ENCODE measurements at regions not wholly inside any gene's neighbourhood (a gene's known extent, or its start where the extent isn't known, plus 50 kb on each side); places are given as distances from the start of the nearest gene placed in this dataset.

GRCh38 chr2:12096788-12097449, 350.5 kb downstream of the LPIN1 start:
- intact Hi-C loops (cut with DNase I): no loop called here
- no peak for DNase-seq

GRCh38 chr2:12097859-12098258, 351.4 kb downstream of the LPIN1 start:
- no peak for DNase-seq

GRCh38 chr2:12099374-12099773, 352.9 kb downstream of the LPIN1 start:
- intact Hi-C loops (cut with DNase I): no loop called here
- DNase-seq: no peak

More at GRCh38 chr2:12097859-12098258, 351.4 kb downstream of the LPIN1 start:
- intact Hi-C loops (cut with DNase I): no loop called here

GRCh38 chr2:12102679-12103078, 356.2 kb downstream of the LPIN1 start:
- DNase-seq: no peak
- intact Hi-C loops (cut with DNase I): no loop called here

GRCh38 chr2:12105180-12105579, 358.7 kb downstream of the LPIN1 start:
- intact Hi-C loops (cut with DNase I): no loop called here
- DNase-seq: no peak

- DNase-seq: peak in 2 of 10 donors; percentile 14 to 23
- intact Hi-C loops (cut with DNase I): no loop called here
Observed at GRCh38 chr2:12106440-12107080, 360.1 kb downstream of the LPIN1 start.

- no peak for DNase-seq
- intact Hi-C loops (cut with DNase I): no loop called here
Observed at GRCh38 chr2:12107321-12107720, 360.9 kb downstream of the LPIN1 start.

GRCh38 chr2:12107939-12108338, 361.5 kb downstream of the LPIN1 start:
- intact Hi-C loops (cut with DNase I): no loop called here
- DNase-seq: no peak

GRCh38 chr2:12109363-12110017, 363.1 kb downstream of the LPIN1 start:
- intact Hi-C loops (cut with DNase I): no loop called here
- DNase-seq: no peak

- no peak for DNase-seq
- intact Hi-C loops (cut with DNase I): no loop called here
Observed at GRCh38 chr2:12110074-12110473, 363.6 kb downstream of the LPIN1 start.

GRCh38 chr2:12110481-12110880, 364.0 kb downstream of the LPIN1 start:
- intact Hi-C loops (cut with DNase I): no loop called here
- DNase-seq: no peak

- DNase-seq: no peak
- intact Hi-C loops (cut with DNase I): no loop called here
Observed at GRCh38 chr2:12113412-12113811, 367.0 kb downstream of the LPIN1 start.

GRCh38 chr2:12114816-12115215, 368.4 kb downstream of the LPIN1 start:
- DNase-seq: no peak

GRCh38 chr2:12116228-12116750, 369.9 kb downstream of the LPIN1 start:
- intact Hi-C loops (cut with DNase I): no loop called here
- DNase-seq: no peak

More at GRCh38 chr2:12114816-12115215, 368.4 kb downstream of the LPIN1 start:
- intact Hi-C loops (cut with DNase I): no loop called here

- no peak for DNase-seq
- intact Hi-C loops (cut with DNase I): no loop called here
Observed at GRCh38 chr2:12119841-12120240, 373.4 kb downstream of the LPIN1 start.

- no peak for DNase-seq
- intact Hi-C loops (cut with DNase I): no loop called here
Observed at GRCh38 chr2:12120281-12121150, 374.1 kb downstream of the LPIN1 start.

- intact Hi-C loops (cut with DNase I): no loop called here
- no peak for DNase-seq
Observed at GRCh38 chr2:12124790-12125189, 378.4 kb downstream of the LPIN1 start.

- intact Hi-C loops (cut with DNase I): no loop called here
- DNase-seq: no peak
Observed at GRCh38 chr2:12126318-12126717, 379.9 kb downstream of the LPIN1 start.

GRCh38 chr2:12127638-12128037, 381.2 kb downstream of the LPIN1 start:
- DNase-seq: no peak
- intact Hi-C loops (cut with DNase I): no loop called here

- no peak for DNase-seq
- intact Hi-C loops (cut with DNase I): no loop called here
Observed at GRCh38 chr2:12131975-12132374, 385.5 kb downstream of the LPIN1 start.
